Muscle layer of colon (tissue), 2 donors: ENCODE measurements at regions not wholly inside any gene's neighbourhood (a gene's known extent, or its start where the extent isn't known, plus 50 kb on each side); places are given as distances from the start of the nearest gene placed in this dataset.

ENCODE experiments used
- H3K27ac ChIP-seq: one replicate; pipeline ENCODE4 v1.7.0; 2013; ENCODE audit warnings: low read depth, mild to moderate bottlenecking, low read length, moderate library complexity
- H3K27me3 ChIP-seq, 2 donors: one replicate each; pipeline ENCODE4 v1.7.0; 2013; ENCODE audit warnings: low read length in 2 of 2, mild to moderate bottlenecking in 2 of 2; ENCODE audit not compliant: insufficient read depth in 2 of 2, control insufficient read depth in 1 of 2
- H3K36me3 ChIP-seq: one replicate; pipeline ENCODE4 v1.7.0; 2013; ENCODE audit warnings: mild to moderate bottlenecking, low read length; ENCODE audit not compliant: insufficient read depth
- H3K4me1 ChIP-seq: one replicate; pipeline ENCODE4 v1.7.0; 2013; ENCODE audit warnings: mild to moderate bottlenecking, low read length; ENCODE audit not compliant: insufficient read depth
- H3K4me3 ChIP-seq, 2 donors: one replicate each; pipeline ENCODE4 v1.7.0; 2013; ENCODE audit warnings: low read length in 2 of 2, low read depth in 1 of 2, mild to moderate bottlenecking in 1 of 2, moderate library complexity in 1 of 2
- H3K9ac ChIP-seq: one replicate; pipeline ENCODE4 v1.7.0; 2013; ENCODE audit warnings: low read length
- H3K9me3 ChIP-seq: one replicate; pipeline ENCODE4 v1.7.0; 2013; ENCODE audit warnings: mild to moderate bottlenecking, low read length
- donor health status: abdominal sarcoma.
- donor health status: Adenocarcinoma of cecum.

- Histone ChIP-seq H3K9ac (no peak overlapping the region), H3K27me3 (no peaks in the 10 kb centered on the region), H3K4me1 (peaks cover 4% of the 10 kb centered on the region), H3K9me3 (no peaks in the 10 kb centered on the region), H3K4me3 (no peak overlapping the region), H3K27ac (no peak overlapping the region), H3K36me3 (no peaks in the 10 kb centered on the region)
Observed at GRCh38 chr10:89092981-89093380, 102.4 kb downstream of the FAS start.

- Histone ChIP-seq H3K27me3 (no peaks in the 10 kb centered on the region), H3K36me3 (no peaks in the 10 kb centered on the region), H3K27ac (no peak overlapping the region)
Observed at GRCh38 chr10:89092439-89092838, 101.8 kb downstream of the FAS start.

GRCh38 chr10:89091496-89091895, 100.9 kb downstream of the FAS start:
- Histone ChIP-seq H3K4me3 (no peak overlapping the region), H3K27ac (no peak overlapping the region), H3K9me3 (no peaks in the 10 kb centered on the region), H3K9ac (no peak overlapping the region), H3K4me1 (peaks cover 4% of the 10 kb centered on the region), H3K27me3 (no peaks in the 10 kb centered on the region), H3K36me3 (no peaks in the 10 kb centered on the region)

More at GRCh38 chr10:89092439-89092838, 101.8 kb downstream of the FAS start:
- H3K9ac ChIP-seq = no peak overlapping the region
- no peaks in the 10 kb centered on the region for H3K9me3 ChIP-seq
- no peak overlapping the region for H3K4me3 ChIP-seq
- peaks cover 4% of the 10 kb centered on the region for H3K4me1 ChIP-seq

- Histone ChIP-seq H3K9ac (no peak overlapping the region), H3K36me3 (no peaks in the 10 kb centered on the region), H3K9me3 (no peaks in the 10 kb centered on the region), H3K4me1 (peaks cover 4% of the 10 kb centered on the region), H3K27me3 (no peaks in the 10 kb centered on the region), H3K4me3 (no peak overlapping the region), H3K27ac (no peak overlapping the region)
Observed at GRCh38 chr10:89090756-89091445, 100.3 kb downstream of the FAS start.

GRCh38 chr10:89086801-89087521, 96.4 kb downstream of the FAS start:
- H3K27me3 ChIP-seq = no peaks in the 10 kb centered on the region
- no peaks in the 10 kb centered on the region for H3K36me3 ChIP-seq
- H3K9ac ChIP-seq = no peak overlapping the region
- H3K4me1 ChIP-seq = peaks cover 4% of the 10 kb centered on the region
- H3K4me3 ChIP-seq = peak overlapping the region in 1 of 2 donors; percentile 11
- H3K9me3 ChIP-seq = no peaks in the 10 kb centered on the region
- peak overlapping the region; percentile 3 for H3K27ac ChIP-seq

- H3K9ac ChIP-seq = no peak overlapping the region
- no peaks in the 10 kb centered on the region for H3K27me3 ChIP-seq
- no peaks in the 10 kb centered on the region for H3K36me3 ChIP-seq
- H3K4me3 ChIP-seq = no peak overlapping the region
- no peaks in the 10 kb centered on the region for H3K4me1 ChIP-seq
- no peak overlapping the region for H3K27ac ChIP-seq
- no peaks in the 10 kb centered on the region for H3K9me3 ChIP-seq
Observed at GRCh38 chr10:89085153-89085552, 94.6 kb downstream of the FAS start.

- Histone ChIP-seq H3K4me1 (no peaks in the 10 kb centered on the region), H3K36me3 (no peaks in the 10 kb centered on the region), H3K27me3 (no peaks in the 10 kb centered on the region), H3K27ac (no peak overlapping the region), H3K9me3 (no peaks in the 10 kb centered on the region), H3K4me3 (no peak overlapping the region), H3K9ac (no peak overlapping the region)
Observed at GRCh38 chr10:89082086-89082485, 91.5 kb downstream of the FAS start.

- Histone ChIP-seq H3K9ac (no peak overlapping the region), H3K9me3 (no peaks in the 10 kb centered on the region), H3K27me3 (no peaks in the 10 kb centered on the region), H3K27ac (no peak overlapping the region), H3K4me1 (no peaks in the 10 kb centered on the region), H3K36me3 (no peaks in the 10 kb centered on the region), H3K4me3 (no peak overlapping the region)
Observed at GRCh38 chr10:89080660-89081059, 90.1 kb downstream of the FAS start.

- Histone ChIP-seq H3K27me3 (no peaks in the 10 kb centered on the region), H3K27ac (no peak overlapping the region)
Observed at GRCh38 chr10:89079961-89080360, 89.4 kb downstream of the FAS start.

GRCh38 chr10:89078724-89079672, 88.4 kb downstream of the FAS start:
- Histone ChIP-seq H3K27ac (no peak overlapping the region), H3K36me3 (no peaks in the 10 kb centered on the region), H3K4me3 (no peak overlapping the region), H3K9me3 (no peaks in the 10 kb centered on the region), H3K9ac (no peak overlapping the region), H3K4me1 (no peaks in the 10 kb centered on the region), H3K27me3 (no peaks in the 10 kb centered on the region)

More at GRCh38 chr10:89079961-89080360, 89.4 kb downstream of the FAS start:
- Histone ChIP-seq H3K4me1 (no peaks in the 10 kb centered on the region), H3K36me3 (no peaks in the 10 kb centered on the region), H3K4me3 (no peak overlapping the region), H3K9me3 (no peaks in the 10 kb centered on the region), H3K9ac (no peak overlapping the region)

GRCh38 chr10:89076120-89076519, 85.5 kb downstream of the FAS start:
- Histone ChIP-seq H3K27ac (no peak overlapping the region), H3K4me1 (no peaks in the 10 kb centered on the region), H3K4me3 (no peak overlapping the region), H3K36me3 (no peaks in the 10 kb centered on the region), H3K9ac (no peak overlapping the region), H3K27me3 (no peaks in the 10 kb centered on the region), H3K9me3 (no peaks in the 10 kb centered on the region)
